Ascending aorta (tissue), 2 donors: ENCODE measurements at regions not wholly inside any gene's neighbourhood (a gene's known extent, or its start where the extent isn't known, plus 50 kb on each side); places are given as distances from the start of the nearest gene placed in this dataset.

ENCODE experiments used
- DNase-seq, 2 donors: peaks; one replicate each; pipeline ENCODE4 v3.0.0-alpha.2; 2019; ENCODE audit warnings: low spot score in 2 of 2
- H3K27ac ChIP-seq, 2 donors: fragments of 200-600 bp; sonication (generic); one replicate each; pipeline ENCODE4 v1.5.1; 2016 to 2017; ENCODE audit warnings: mild to moderate bottlenecking in 1 of 2
- H3K27me3 ChIP-seq: fragments of 200-600 bp; sonication (generic); one replicate; pipeline ENCODE4 v1.5.1; 2017
- H3K36me3 ChIP-seq, 2 donors: fragments of 200-600 bp; sonication (generic); one replicate each; pipeline ENCODE4 v1.5.1; 2016
- H3K4me1 ChIP-seq, 2 donors: fragments of 200-600 bp; sonication (generic); one replicate each; pipeline ENCODE4 v1.5.1; 2016 to 2017; ENCODE audit warnings: mild to moderate bottlenecking in 1 of 2
- H3K4me3 ChIP-seq, 2 donors: fragments of 200-600 bp; sonication (generic); one replicate each; pipeline ENCODE4 v1.5.1; 2016 to 2017; ENCODE audit warnings: mild to moderate bottlenecking in 1 of 2
- H3K9me3 ChIP-seq, 2 donors: fragments of 200-600 bp; sonication (generic); one replicate each; pipeline ENCODE4 v1.5.1; 2016
- intact Hi-C: fragments of 100-400 bp; cut with DNase I; formaldehyde crosslinking; loops from one replicate; pipeline ENCODE4 v1.15.1; 2023
- TF ChIP-seq, protein P1 (sequence below), 3 experiments: fragments of 200-600 bp in 2 of 3; fragments of 450-650 bp in 1 of 3; sonication (generic) in 2 of 3; IDR thresholded peaks; one replicate each; pipeline ENCODE4 v1.5.1; 2016 to 2019; ENCODE audit warnings: antibody characterized with exemption in 3 of 3, mild to moderate bottlenecking in 1 of 3, moderate library complexity in 1 of 3

DNA sequence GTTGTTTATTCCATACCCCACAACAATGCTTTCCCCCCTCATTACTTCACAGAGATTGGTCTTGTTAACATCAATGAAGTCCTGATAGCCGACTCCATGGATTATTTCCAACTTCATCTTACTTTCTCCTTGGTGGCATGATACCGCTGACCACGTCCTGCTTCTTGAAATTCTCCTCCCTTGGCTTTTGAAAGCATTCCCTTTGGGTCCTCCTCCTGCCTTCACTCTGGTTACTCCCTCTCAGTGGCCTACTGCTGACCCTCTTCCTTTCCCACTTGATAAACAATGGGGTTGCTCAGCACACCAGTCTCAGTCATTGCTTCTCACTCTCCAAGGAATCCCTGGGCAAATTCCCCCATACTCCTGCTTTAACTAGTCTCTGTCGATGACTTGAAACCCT lies 283.9 kb downstream of the SEC61B start:
- DNase-seq = no peak
- Histone ChIP-seq H3K9me3 (no peaks in the 10 kb centered on the region), H3K36me3 (no peaks in the 10 kb centered on the region), H3K4me1 (no peaks in the 10 kb centered on the region), H3K27me3 (no peaks in the 10 kb centered on the region), H3K4me3 (no peak overlapping the region), H3K27ac (no peak overlapping the region)
- intact Hi-C loops = no loop called here
- TF ChIP-seq, protein P1, sequence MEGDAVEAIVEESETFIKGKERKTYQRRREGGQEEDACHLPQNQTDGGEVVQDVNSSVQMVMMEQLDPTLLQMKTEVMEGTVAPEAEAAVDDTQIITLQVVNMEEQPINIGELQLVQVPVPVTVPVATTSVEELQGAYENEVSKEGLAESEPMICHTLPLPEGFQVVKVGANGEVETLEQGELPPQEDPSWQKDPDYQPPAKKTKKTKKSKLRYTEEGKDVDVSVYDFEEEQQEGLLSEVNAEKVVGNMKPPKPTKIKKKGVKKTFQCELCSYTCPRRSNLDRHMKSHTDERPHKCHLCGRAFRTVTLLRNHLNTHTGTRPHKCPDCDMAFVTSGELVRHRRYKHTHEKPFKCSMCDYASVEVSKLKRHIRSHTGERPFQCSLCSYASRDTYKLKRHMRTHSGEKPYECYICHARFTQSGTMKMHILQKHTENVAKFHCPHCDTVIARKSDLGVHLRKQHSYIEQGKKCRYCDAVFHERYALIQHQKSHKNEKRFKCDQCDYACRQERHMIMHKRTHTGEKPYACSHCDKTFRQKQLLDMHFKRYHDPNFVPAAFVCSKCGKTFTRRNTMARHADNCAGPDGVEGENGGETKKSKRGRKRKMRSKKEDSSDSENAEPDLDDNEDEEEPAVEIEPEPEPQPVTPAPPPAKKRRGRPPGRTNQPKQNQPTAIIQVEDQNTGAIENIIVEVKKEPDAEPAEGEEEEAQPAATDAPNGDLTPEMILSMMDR (IDR thresholded peaks at IDR 0.05) = no peak

DNA sequence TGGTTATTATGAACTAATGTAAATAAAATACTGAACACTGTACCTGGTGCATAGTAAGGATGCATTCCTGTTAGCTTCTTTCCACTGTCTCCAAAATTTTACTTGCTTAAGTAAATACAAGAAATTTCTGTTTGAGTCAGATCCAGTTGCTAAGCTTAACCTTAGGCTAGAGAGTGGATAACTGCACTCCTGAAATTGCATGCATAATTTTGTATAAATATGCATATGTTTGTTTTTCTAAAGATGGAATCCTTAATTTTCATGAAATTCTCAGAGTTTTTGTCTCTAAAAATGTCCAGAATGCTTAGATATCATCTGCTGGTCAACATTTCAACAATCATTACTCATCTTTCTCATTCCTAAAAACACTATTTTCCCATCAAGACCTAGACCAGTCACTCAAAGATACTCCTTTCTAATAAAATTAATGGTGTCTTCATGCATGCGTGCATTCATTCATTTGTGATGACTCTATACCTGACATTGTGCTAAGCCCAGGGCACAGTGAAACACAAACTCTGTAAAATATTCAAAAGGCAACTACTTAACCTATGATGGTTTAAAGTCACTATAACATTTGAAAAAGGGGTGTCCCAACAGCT lies 284.8 kb downstream of the SEC61B start:
- Histone ChIP-seq H3K9me3 (no peaks in the 10 kb centered on the region), H3K4me3 (no peak overlapping the region), H3K4me1 (no peaks in the 10 kb centered on the region), H3K27ac (no peak overlapping the region), H3K36me3 (no peaks in the 10 kb centered on the region), H3K27me3 (no peaks in the 10 kb centered on the region)
- no peak for DNase-seq
- TF ChIP-seq, protein P1 (IDR thresholded peaks at IDR 0.05) = no peak
- intact Hi-C loops = no loop called here

GRCh38 chr9:99509065-99509745 lies 287.1 kb downstream of the SEC61B start:
- H3K4me3 ChIP-seq = no peak overlapping the region
- H3K9me3 ChIP-seq = no peaks in the 10 kb centered on the region
- no peak overlapping the region for H3K27ac ChIP-seq
- H3K27me3 ChIP-seq = no peaks in the 10 kb centered on the region
- no peak for DNase-seq
- H3K4me1 ChIP-seq = no peaks in the 10 kb centered on the region
- intact Hi-C loops = no loop called here
- TF ChIP-seq, protein P1 (IDR thresholded peaks at IDR 0.05) = no peak
- no peaks in the 10 kb centered on the region for H3K36me3 ChIP-seq

DNA sequence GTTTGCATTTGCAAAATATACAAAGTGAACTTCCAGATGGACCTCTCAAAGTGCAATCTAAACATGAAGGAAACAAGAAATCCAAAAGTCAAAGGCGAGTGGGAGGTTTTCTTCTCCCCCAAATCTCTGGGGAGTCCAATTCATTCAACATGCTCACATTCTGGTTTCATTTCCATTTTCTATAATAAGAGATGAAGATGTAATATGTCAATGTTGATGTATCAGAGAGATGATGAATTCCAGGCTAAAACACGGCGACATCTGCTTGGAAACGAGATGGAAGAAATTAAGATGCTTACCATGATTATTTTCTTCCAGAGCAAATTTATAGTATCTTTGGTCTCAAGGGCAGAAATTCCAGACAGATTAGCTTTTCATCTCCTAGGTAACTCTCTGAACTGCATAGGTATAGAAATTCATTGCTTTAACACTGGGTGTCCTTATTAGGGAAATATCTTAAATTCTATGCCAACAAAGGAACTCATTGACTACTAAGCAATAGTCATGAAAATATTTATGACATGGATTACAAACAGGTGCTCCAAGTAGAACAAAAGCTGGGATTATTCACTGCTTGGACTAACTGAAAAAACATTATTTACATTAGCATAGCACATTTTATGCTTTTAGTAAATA lies 287.9 kb downstream of the SEC61B start:
- no peaks in the 10 kb centered on the region for H3K36me3 ChIP-seq
- DNase-seq = no peak
- no peak overlapping the region for H3K27ac ChIP-seq
- TF ChIP-seq, protein P1 (IDR thresholded peaks at IDR 0.05) = no peak
- no peak overlapping the region for H3K4me3 ChIP-seq
- no peaks in the 10 kb centered on the region for H3K4me1 ChIP-seq
- intact Hi-C loops = no loop called here
- no peaks in the 10 kb centered on the region for H3K27me3 ChIP-seq
- H3K9me3 ChIP-seq = no peaks in the 10 kb centered on the region

DNA sequence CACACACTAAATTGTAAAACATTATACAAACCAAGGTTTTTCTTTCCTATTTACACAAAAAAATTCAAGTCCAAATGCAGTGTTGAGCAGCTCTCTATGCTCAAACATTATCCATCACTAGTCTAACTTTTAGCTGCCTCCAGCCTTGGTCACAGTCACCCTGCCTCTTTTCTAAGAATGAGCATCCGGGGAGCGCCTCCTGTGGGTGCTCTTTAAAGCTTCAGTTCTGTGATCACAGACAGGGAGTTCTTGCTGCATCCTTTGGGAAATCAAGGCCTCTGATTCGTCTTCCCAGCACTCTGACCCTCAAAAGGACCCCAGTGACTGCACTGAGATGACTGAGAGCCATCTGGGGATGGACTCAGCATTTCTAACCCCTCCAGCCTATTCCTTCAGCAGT lies 289.6 kb downstream of the SEC61B start:
- intact Hi-C loops = no loop called here
- Histone ChIP-seq H3K9me3 (no peaks in the 10 kb centered on the region), H3K4me1 (no peaks in the 10 kb centered on the region), H3K36me3 (no peaks in the 10 kb centered on the region), H3K27me3 (no peaks in the 10 kb centered on the region), H3K4me3 (no peak overlapping the region), H3K27ac (no peak overlapping the region)
- TF ChIP-seq, protein P1 (IDR thresholded peaks at IDR 0.05) = no peak
- DNase-seq = no peak
